ES-I3 (cell line): ENCODE measurements at regions not wholly inside any gene's neighbourhood (a gene's known extent, or its start where the extent isn't known, plus 50 kb on each side); places are given as distances from the start of the nearest gene placed in this dataset.
"Not testable (repeated sequence)": the region's sequence is repeated elsewhere in the genome, so short reads cannot be mapped to it uniquely, and the experiment has no call there.

ENCODE experiments used
- H3K36me3 ChIP-seq: 2 replicates; pipeline ENCODE4 v1.6.1; 2013; ENCODE audit warnings: mild to moderate bottlenecking, low read length, control low read depth, moderate library complexity; ENCODE audit not compliant: insufficient read depth
- H3K4me1 ChIP-seq: 2 replicates; pipeline ENCODE4 v1.6.1; 2013; ENCODE audit warnings: mild to moderate bottlenecking, control low read depth, low read length; ENCODE audit not compliant: insufficient read depth
- H3K9ac ChIP-seq: 2 replicates; pipeline ENCODE4 v1.6.1; 2013; ENCODE audit warnings: low read depth, mild to moderate bottlenecking, low read length, moderate library complexity
- H3K9me3 ChIP-seq: 2 replicates; pipeline ENCODE4 v1.6.1; 2013; ENCODE audit warnings: mild to moderate bottlenecking, low read length, moderate library complexity; ENCODE audit not compliant: control insufficient read depth, insufficient read depth

DNA sequence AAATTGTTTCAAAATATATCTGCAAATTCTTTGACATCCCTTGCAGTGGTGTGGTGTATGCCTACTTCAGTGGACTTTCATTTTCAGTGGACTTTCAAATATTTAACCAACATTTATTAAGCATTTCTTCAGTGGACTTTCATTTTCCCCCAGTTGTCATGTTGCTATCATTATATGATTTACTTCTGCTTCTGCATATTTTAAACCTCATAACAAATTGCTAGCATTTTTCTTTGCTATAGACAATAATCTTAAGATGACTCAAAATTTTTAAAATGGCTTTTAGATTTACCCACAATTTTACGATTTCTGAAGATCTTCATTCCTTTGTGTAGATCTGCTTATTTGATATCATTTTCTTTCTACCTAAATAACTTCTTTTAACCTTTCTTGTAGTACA, 592.7 kb upstream of the SLC35B3 start:
- H3K4me1 ChIP-seq = no peaks in the 10 kb centered on the region

DNA sequence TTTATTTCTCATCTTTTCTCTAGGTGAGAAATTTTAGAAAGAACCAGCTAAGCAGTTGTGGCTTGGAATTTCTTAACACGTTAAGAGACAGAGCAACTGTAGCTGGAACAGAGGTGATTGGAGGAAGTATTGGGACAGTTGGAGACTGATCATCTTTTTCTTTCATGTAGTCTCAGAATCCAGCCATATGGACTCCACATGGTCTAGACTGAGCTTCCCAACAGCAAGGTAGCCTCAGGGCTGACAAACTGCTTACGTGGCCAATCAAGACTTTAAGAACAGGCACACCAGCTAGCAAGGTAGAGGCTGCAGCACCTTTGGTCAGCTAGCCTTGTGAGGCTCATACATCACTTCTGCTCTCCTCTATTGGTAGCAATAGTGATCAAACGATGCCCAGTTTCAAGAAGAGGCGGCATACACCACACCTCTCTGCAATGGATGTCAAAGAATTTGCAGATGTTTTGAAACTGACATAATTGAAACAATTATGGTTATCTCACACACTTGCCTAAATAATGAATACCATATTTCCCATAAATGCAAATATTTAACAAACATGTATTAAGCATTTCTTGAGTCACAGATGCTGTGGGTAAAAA, 590.5 kb upstream of the SLC35B3 start:
- no peak overlapping the region for H3K9ac ChIP-seq
- H3K9me3 ChIP-seq = no peaks in the 10 kb centered on the region
- no peaks in the 10 kb centered on the region for H3K36me3 ChIP-seq
- H3K4me1 ChIP-seq = no peaks in the 10 kb centered on the region

More for the DNA sequence above, 592.7 kb upstream of the SLC35B3 start:
- H3K36me3 ChIP-seq = no peaks in the 10 kb centered on the region
- H3K9ac ChIP-seq = no peak overlapping the region
- no peaks in the 10 kb centered on the region for H3K9me3 ChIP-seq

DNA sequence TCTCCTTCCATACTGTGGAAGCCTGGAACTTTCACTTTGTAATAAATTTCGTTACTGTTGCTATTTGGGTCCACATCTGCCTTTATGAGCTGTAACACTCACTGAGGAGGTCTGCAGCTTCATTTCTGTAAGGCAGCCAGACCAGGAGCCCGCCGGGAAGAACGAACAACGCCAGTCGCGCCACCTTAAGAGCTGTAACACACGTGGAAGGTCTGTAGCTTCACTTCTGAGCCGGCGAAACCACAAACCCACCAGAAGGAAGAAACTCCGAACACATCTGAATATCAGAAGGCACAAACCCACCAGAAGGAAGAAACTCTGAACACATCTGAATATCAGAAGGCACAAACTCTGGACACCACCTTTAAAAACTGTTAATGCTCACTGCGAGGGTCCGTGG, 589.9 kb upstream of the SLC35B3 start:
- no peaks in the 10 kb centered on the region for H3K36me3 ChIP-seq
- H3K4me1 ChIP-seq = no peaks in the 10 kb centered on the region
- no peak overlapping the region for H3K9ac ChIP-seq
- H3K9me3 ChIP-seq = no peaks in the 10 kb centered on the region

DNA sequence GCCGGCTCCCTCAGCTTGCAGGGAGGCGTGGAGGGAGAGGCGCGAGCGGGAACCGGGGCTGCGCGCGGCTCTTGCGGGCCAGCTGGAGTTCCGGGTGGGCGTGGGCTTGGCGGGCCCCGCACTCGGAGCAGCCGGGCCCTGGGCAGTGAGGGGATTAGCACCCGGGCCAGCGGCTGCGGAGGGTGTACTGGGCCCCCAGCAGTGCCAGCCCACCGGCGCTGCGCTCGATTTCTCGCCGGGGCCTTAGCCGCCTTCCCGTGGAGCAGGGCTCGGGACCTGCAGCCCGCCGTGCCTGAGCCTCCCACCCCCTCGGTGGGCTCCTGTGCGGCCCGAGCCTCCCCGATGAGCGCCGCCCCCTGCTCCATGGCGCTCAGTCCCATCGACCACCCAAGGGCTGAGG, 588.9 kb upstream of the SLC35B3 start:
- H3K4me1 ChIP-seq, H3K9me3 ChIP-seq, H3K36me3 ChIP-seq, H3K9ac ChIP-seq: not testable (repeated sequence)

DNA sequence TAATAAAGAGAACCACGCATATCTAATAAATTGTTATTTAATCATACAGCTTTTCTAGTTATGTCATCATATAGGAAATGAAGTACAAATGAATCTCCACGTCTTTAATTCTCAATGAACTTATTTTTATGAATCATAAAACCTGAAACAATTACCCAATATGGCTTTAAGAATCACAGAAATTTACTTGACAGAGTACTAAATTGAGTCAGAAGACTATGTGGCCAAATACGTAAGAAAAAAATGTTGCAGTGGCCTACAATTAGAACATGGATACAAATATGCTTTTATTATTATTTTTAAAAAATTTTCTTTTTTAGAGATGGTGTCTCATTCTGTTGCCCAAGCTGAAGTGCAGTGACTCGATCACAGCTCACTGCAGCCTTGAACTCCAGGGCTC, 584.7 kb upstream of the SLC35B3 start:
- Histone ChIP-seq H3K36me3 (no peaks in the 10 kb centered on the region), H3K9me3 (no peaks in the 10 kb centered on the region), H3K4me1 (0 out of 2 replicates have a peak, but pooled peaks cover 4% of the 10 kb centered on the region)

DNA sequence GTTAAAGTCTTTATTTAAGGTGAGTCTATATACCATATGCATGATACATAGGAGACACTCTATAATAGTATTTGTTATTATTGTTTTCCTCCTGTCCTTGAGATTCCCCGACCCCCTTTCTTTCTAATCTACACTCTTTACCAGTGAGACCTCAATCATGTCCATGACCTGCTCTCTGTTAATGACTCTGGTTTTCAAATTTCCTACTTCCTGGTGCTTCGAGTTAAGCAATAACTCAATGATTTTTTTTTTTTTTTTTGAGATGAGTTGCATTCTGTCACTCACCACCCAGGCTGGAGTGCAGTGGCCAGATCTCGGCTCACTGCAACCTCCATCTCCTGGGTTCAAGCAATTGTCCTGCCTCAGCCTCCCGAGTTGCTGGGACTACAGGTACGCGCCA, 574.6 kb upstream of the SLC35B3 start:
- H3K4me1 ChIP-seq = no peaks in the 10 kb centered on the region
- no peaks in the 10 kb centered on the region for H3K36me3 ChIP-seq
- no peaks in the 10 kb centered on the region for H3K9me3 ChIP-seq
- no peak overlapping the region for H3K9ac ChIP-seq

More for the DNA sequence above, 584.7 kb upstream of the SLC35B3 start:
- no peak overlapping the region for H3K9ac ChIP-seq

DNA sequence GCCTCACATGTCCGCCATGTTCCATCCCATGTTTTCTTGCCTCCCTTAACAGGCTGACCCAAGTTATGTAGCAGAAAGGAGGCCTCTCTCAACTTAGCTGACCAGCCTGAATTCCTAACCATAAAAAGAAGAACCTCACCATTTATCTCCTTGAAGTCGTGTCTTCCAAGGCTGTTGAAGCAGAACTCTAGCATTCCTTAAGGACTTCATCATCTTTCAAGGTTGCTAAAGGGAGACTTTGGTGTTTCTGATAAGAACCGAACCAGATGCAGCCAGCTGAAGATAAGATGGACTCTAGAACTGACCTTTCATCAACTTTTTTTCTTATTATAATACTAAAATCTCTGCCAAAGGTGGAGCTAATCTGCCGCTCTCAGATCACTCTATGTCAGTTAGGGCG, 571.7 kb upstream of the SLC35B3 start:
- no peaks in the 10 kb centered on the region for H3K9me3 ChIP-seq
- no peaks in the 10 kb centered on the region; the same call in 1 of the 2 replicates for H3K36me3 ChIP-seq
- H3K9ac ChIP-seq = no peak overlapping the region
- H3K4me1 ChIP-seq = no peaks in the 10 kb centered on the region

DNA sequence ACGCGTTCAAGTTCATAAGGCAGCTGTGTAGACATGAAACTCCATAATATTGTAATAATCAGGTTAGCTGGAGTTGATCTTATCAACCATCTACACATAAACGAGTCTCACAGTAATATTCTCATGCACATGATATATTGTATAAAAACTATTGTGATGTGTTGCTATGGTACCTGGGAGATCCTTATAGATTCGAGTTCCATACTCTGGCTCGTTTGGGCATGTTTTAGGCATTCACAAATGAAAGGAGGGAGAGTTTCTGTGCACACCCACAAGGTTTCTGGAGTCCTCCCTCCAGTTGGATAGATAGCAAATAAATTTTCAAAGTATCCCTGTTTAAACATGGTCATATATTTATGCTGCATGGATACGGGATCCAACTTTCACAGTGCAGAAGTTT, 567.5 kb upstream of the SLC35B3 start:
- H3K9me3 ChIP-seq = no peaks in the 10 kb centered on the region
- no peaks in the 10 kb centered on the region for H3K4me1 ChIP-seq
- no peak overlapping the region for H3K9ac ChIP-seq
- H3K36me3 ChIP-seq = no peaks in the 10 kb centered on the region; the same call in 1 of the 2 replicates

DNA sequence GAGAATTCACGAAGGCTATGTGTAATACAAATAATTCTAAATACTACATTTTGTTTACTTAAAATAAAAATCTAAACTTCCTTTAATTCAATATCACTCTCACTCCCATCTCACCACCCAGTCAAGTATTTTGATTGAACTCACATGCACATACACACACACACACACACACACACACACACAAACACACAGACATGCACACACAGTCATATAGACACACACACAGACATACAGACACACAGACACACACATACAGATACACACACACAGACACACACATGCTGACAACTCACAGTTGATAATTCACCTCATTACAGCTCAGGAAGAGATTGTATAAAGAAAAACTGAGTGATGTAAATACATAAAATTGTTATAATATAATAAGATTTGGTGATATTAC, 559.8 kb upstream of the SLC35B3 start:
- Histone ChIP-seq H3K9me3 (no peaks in the 10 kb centered on the region), H3K36me3 (no peaks in the 10 kb centered on the region), H3K4me1 (peaks cover 5% of the 10 kb centered on the region; the same call in 1 of the 2 replicates), H3K9ac (no peak overlapping the region)

DNA sequence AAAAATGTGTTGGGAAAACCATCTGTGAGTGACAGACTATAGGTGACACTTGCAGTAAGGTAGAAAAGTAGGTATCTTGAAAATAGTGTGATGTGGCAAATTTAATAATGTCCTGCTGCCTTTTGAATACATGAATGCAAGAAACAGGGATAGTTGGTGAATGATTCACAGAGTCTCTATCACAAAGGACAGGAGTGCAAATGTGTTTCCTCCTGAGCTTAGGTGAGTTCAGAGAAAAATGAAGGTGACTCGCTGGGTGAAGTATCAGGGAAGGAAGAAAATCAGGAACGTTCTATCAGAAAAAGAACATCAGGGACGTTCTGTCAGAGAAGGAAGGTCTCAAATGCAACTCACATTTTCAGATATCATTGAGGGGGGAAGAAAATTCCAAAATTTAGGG, 557.8 kb upstream of the SLC35B3 start:
- Histone ChIP-seq H3K9me3 (no peaks in the 10 kb centered on the region), H3K4me1 (peaks cover 5% of the 10 kb centered on the region; the same call in 1 of the 2 replicates), H3K36me3 (no peaks in the 10 kb centered on the region), H3K9ac (no peak overlapping the region)

DNA sequence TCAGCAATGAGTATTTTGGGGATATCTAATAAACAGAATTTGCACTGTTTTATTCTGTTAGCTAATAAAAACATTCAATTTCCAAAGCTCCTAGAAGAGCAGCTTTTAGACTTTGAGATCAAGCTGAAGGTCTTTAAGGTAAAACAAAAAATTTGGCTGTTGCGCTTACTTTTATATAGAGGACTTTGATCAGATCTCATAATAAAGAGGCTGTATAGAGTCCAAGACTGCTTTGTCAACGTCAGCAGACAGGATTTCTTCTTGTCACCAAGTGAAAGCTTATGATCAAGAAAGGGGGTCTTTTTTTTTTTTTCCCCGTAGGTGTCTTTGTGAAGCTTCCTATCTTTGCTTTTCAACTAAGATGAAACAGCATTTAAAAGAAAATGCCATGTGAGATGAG, 556.5 kb upstream of the SLC35B3 start:
- Histone ChIP-seq H3K4me1 (peaks cover 5% of the 10 kb centered on the region; the same call in 1 of the 2 replicates), H3K9ac (no peak overlapping the region), H3K9me3 (no peaks in the 10 kb centered on the region), H3K36me3 (no peaks in the 10 kb centered on the region)

DNA sequence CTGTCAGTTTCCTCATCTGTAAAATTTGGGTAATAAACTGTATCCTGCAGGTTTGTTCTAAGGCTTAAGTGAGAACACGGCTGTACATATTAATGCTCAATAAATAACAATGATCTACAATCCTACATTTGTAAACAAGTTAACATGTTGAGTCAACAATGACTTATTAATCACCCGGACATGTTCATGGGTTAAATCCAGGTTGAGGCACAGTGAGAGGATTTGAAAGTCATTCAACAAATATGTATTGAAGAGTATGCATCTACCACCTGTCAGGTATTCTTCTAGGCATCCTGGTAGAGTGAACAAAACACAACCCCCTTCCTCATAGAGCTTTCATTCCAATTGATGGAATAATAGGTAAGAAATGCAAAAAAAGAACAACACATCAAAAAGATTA, 554.7 kb upstream of the SLC35B3 start:
- Histone ChIP-seq H3K4me1 (peaks cover 5% of the 10 kb centered on the region; the same call in 1 of the 2 replicates), H3K36me3 (no peaks in the 10 kb centered on the region), H3K9me3 (no peaks in the 10 kb centered on the region), H3K9ac (no peak overlapping the region)

DNA sequence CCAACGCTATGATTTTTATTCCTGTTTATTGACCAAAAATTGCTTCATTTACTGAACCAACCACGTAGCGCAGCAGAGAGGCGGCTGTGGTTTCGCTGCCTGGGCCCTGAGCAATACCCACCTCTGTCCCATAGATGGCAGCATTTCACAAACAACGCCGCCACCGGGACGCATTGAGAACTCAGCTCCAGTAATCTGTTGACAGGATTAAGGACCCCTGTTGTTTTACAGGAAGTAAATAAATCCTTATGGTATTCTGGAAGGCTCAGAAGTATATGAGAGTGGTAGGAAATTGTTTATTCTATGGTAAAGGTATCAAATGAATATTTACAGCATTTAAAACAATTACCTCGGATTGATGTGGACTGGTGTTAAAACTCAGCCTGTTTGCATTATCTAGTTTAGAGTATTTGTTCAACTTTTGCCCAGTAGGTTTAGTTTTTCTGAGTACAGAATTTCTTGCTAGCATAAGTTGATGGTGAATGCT, 547.9 kb upstream of the SLC35B3 start:
- H3K4me1 ChIP-seq = no peaks in the 10 kb centered on the region

DNA sequence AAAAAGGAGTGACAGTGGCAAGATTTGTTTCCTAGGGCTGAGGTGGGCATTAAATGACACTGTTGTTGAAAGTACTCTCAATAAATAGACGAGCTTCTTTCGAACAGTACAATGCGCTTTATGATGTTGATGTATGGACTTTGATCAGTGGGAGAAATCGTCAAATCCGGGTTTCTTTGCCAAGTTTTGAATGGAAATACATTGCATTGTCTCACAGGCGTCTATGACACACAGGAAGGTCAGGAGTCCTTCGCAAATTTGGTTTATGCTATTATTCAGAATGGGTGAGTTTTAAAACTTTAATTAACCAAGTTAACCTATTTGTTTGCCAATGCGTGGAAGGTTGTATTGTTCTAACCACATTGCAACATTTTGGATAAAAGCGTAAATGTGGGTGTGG, 547.3 kb upstream of the SLC35B3 start:
- no peaks in the 10 kb centered on the region for H3K36me3 ChIP-seq
- no peaks in the 10 kb centered on the region for H3K4me1 ChIP-seq
- no peak overlapping the region for H3K9ac ChIP-seq
- no peaks in the 10 kb centered on the region for H3K9me3 ChIP-seq

More for the DNA sequence above, 547.9 kb upstream of the SLC35B3 start:
- H3K9ac ChIP-seq = no peak overlapping the region
- no peaks in the 10 kb centered on the region for H3K36me3 ChIP-seq
- H3K9me3 ChIP-seq = no peaks in the 10 kb centered on the region

DNA sequence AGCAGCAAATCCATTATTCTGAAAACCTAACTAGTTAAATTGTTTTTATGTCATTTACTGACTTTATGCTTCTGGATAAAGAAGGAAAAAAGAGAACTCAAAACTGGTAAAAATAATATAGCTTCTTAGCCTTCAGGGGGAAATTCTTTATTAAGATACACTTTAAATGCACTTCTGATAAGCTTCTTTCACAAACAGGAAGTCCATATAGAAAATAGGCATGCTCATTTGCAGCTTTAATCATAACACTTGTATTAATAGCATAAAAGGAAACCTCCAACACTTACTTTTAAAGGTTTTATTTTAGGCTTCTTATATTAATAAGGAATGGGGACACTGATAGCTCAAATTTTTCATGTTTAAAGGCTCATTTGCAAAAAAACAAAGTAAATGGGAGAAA, 538.0 kb upstream of the SLC35B3 start:
- H3K36me3 ChIP-seq = no peaks in the 10 kb centered on the region
- no peak overlapping the region for H3K9ac ChIP-seq
- H3K4me1 ChIP-seq = no peaks in the 10 kb centered on the region
- peaks cover 2% of the 10 kb centered on the region; the same call in 1 of the 2 replicates for H3K9me3 ChIP-seq
